ENCODE measurements at regions not wholly inside any gene's neighbourhood (a gene's known extent, or its start where the extent isn't known, plus 50 kb on each side); places are given as distances from the start of the nearest gene placed in this dataset.

GRCh38 chr16:17784073-17784472 is 313.3 kb upstream of the XYLT1 start:
- no peak for TF ChIP-seq ZNF274 (IDR thresholded peaks at IDR 0.05; ENCODE audit: low read depth, low read length)
- no peak for TF ChIP-seq YY1 (IDR thresholded peaks at IDR 0.05; ENCODE audit: insufficient read depth, insufficient read length)
